GM12892 (cell line): ENCODE measurements at regions not wholly inside any gene's neighbourhood (a gene's known extent, or its start where the extent isn't known, plus 50 kb on each side); places are given as distances from the start of the nearest gene placed in this dataset.

Experiments used
- POLR2A ChIP-seq: IDR thresholded peaks from 2 replicates; pipeline ENCODE4 v1.6.1; 2011; ENCODE audit warnings: low read depth, low read length, control low read depth
- POLR2AphosphoS5 ChIP-seq: IDR thresholded peaks from 2 replicates; pipeline ENCODE4 v1.6.1; 2011; ENCODE audit warnings: low read depth, low read length, control low read depth
- TAF1 ChIP-seq: IDR thresholded peaks from 2 replicates; pipeline ENCODE4 v1.6.1; 2011; ENCODE audit warnings: low read depth, mild to moderate bottlenecking, control low read depth, low read length, borderline replicate concordance

DNA sequence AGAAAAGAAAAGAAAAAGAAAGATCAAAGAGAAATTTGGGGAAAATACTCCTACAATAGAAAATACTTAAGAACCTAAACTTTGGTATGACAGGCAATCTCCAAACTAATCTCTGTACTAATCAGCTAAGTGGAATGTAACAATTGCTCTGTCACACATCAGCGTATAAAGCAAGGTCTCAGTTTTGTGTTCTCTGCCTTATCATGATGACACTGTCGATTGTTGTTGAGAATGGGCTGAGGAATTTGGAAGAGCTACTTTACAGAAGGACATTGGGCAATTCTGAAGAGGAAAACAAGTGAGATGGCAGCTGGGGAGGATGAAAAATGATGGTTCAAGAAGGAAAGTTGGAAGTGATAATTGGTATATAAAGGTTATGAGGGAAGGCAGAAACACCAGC is 486.0 kb upstream of the HTR2C start:
- TF ChIP-seq POLR2A (no peak), POLR2AphosphoS5 (no peak), TAF1 (no peak)
